ENCODE measurements at regions not wholly inside any gene's neighbourhood (a gene's known extent, or its start where the extent isn't known, plus 50 kb on each side); places are given as distances from the start of the nearest gene placed in this dataset.
"Not testable (repeated sequence)": the region's sequence is repeated elsewhere in the genome, so short reads cannot be mapped to it uniquely, and the experiment has no call there.

GRCh38 chr17:77618173-77618572 is 340.3 kb upstream of the TNRC6C start:
- Histone ChIP-seq H3K9me3 (ENCODE audit: control insufficient read depth, low read length) (no peaks in the 10 kb centered on the region), H3K4me1 (ENCODE audit: control insufficient read depth, insufficient read depth, low read length, poor library complexity, severe bottlenecking) (no peaks in the 10 kb centered on the region), H3K27ac (ENCODE audit: insufficient read depth, low read length, poor library complexity, severe bottlenecking) (no peak overlapping the region), H3K27me3 (replicated peaks; ENCODE audit: control insufficient read depth, insufficient read depth, low read length, poor library complexity, severe bottlenecking) (no peaks in the 10 kb centered on the region), H3K36me3 (ENCODE audit: control insufficient read depth, insufficient read depth, low read length) (no peaks in the 10 kb centered on the region), H3K4me3 (ENCODE audit: insufficient read depth, low read depth, low read length, poor library complexity, severe bottlenecking) (no peak overlapping the region)
- DNase-seq = no peak

GRCh38 chr17:77618731-77619130 is 339.8 kb upstream of the TNRC6C start:
- no peak overlapping the region for H3K4me3 ChIP-seq (ENCODE audit: insufficient read depth, low read depth, low read length, poor library complexity, severe bottlenecking)
- H3K27ac ChIP-seq (ENCODE audit: insufficient read depth, low read length, poor library complexity, severe bottlenecking) = no peak overlapping the region
- no peaks in the 10 kb centered on the region for H3K9me3 ChIP-seq (ENCODE audit: control insufficient read depth, low read length)
- no peaks in the 10 kb centered on the region for H3K4me1 ChIP-seq (ENCODE audit: control insufficient read depth, insufficient read depth, low read length, poor library complexity, severe bottlenecking)
- no peaks in the 10 kb centered on the region for H3K27me3 ChIP-seq (replicated peaks; ENCODE audit: control insufficient read depth, insufficient read depth, low read length, poor library complexity, severe bottlenecking)
- no peaks in the 10 kb centered on the region for H3K36me3 ChIP-seq (ENCODE audit: control insufficient read depth, insufficient read depth, low read length)
- DNase-seq = no peak

GRCh38 chr17:77619326-77619725 is 339.2 kb upstream of the TNRC6C start:
- Histone ChIP-seq H3K4me3 (ENCODE audit: insufficient read depth, low read depth, low read length, poor library complexity, severe bottlenecking) (no peak overlapping the region), H3K27ac (ENCODE audit: insufficient read depth, low read length, poor library complexity, severe bottlenecking) (no peak overlapping the region), H3K4me1 (ENCODE audit: control insufficient read depth, insufficient read depth, low read length, poor library complexity, severe bottlenecking) (no peaks in the 10 kb centered on the region), H3K9me3 (ENCODE audit: control insufficient read depth, low read length) (no peaks in the 10 kb centered on the region), H3K36me3 (ENCODE audit: control insufficient read depth, insufficient read depth, low read length) (no peaks in the 10 kb centered on the region), H3K27me3 (replicated peaks; ENCODE audit: control insufficient read depth, insufficient read depth, low read length, poor library complexity, severe bottlenecking) (no peaks in the 10 kb centered on the region)
- no peak for DNase-seq

- Histone ChIP-seq H3K27ac (ENCODE audit: insufficient read depth, low read length, poor library complexity, severe bottlenecking) (no peak overlapping the region), H3K36me3 (ENCODE audit: control insufficient read depth, insufficient read depth, low read length) (no peaks in the 10 kb centered on the region), H3K4me3 (ENCODE audit: insufficient read depth, low read depth, low read length, poor library complexity, severe bottlenecking) (no peak overlapping the region), H3K27me3 (replicated peaks; ENCODE audit: control insufficient read depth, insufficient read depth, low read length, poor library complexity, severe bottlenecking) (no peaks in the 10 kb centered on the region), H3K4me1 (ENCODE audit: control insufficient read depth, insufficient read depth, low read length, poor library complexity, severe bottlenecking) (no peaks in the 10 kb centered on the region), H3K9me3 (ENCODE audit: control insufficient read depth, low read length) (no peaks in the 10 kb centered on the region)
- no peak for DNase-seq
Observed at GRCh38 chr17:77619851-77620250, 338.7 kb upstream of the TNRC6C start.

GRCh38 chr17:77620282-77620681 is 338.2 kb upstream of the TNRC6C start:
- no peak overlapping the region for H3K27ac ChIP-seq (ENCODE audit: insufficient read depth, low read length, poor library complexity, severe bottlenecking)
- no peaks in the 10 kb centered on the region for H3K27me3 ChIP-seq (replicated peaks; ENCODE audit: control insufficient read depth, insufficient read depth, low read length, poor library complexity, severe bottlenecking)
- no peaks in the 10 kb centered on the region for H3K4me1 ChIP-seq (ENCODE audit: control insufficient read depth, insufficient read depth, low read length, poor library complexity, severe bottlenecking)
- no peak overlapping the region for H3K4me3 ChIP-seq (ENCODE audit: insufficient read depth, low read depth, low read length, poor library complexity, severe bottlenecking)
- no peaks in the 10 kb centered on the region for H3K9me3 ChIP-seq (ENCODE audit: control insufficient read depth, low read length)
- H3K36me3 ChIP-seq (ENCODE audit: control insufficient read depth, insufficient read depth, low read length) = no peaks in the 10 kb centered on the region
- DNase-seq = no peak

GRCh38 chr17:77622084-77622483 is 336.4 kb upstream of the TNRC6C start:
- H3K4me1 ChIP-seq (ENCODE audit: control insufficient read depth, insufficient read depth, low read length, poor library complexity, severe bottlenecking); DNase-seq; H3K27me3 ChIP-seq (replicated peaks; ENCODE audit: control insufficient read depth, insufficient read depth, low read length, poor library complexity, severe bottlenecking); H3K27ac ChIP-seq (ENCODE audit: insufficient read depth, low read length, poor library complexity, severe bottlenecking); H3K9me3 ChIP-seq (ENCODE audit: control insufficient read depth, low read length); H3K36me3 ChIP-seq (ENCODE audit: control insufficient read depth, insufficient read depth, low read length); H3K4me3 ChIP-seq (ENCODE audit: insufficient read depth, low read depth, low read length, poor library complexity, severe bottlenecking): not testable (repeated sequence)

- Histone ChIP-seq H3K36me3 (ENCODE audit: control insufficient read depth, insufficient read depth, low read length) (no peaks in the 10 kb centered on the region), H3K4me3 (ENCODE audit: insufficient read depth, low read depth, low read length, poor library complexity, severe bottlenecking) (no peak overlapping the region), H3K9me3 (ENCODE audit: control insufficient read depth, low read length) (no peaks in the 10 kb centered on the region), H3K27me3 (replicated peaks; ENCODE audit: control insufficient read depth, insufficient read depth, low read length, poor library complexity, severe bottlenecking) (no peaks in the 10 kb centered on the region), H3K4me1 (ENCODE audit: control insufficient read depth, insufficient read depth, low read length, poor library complexity, severe bottlenecking) (no peaks in the 10 kb centered on the region), H3K27ac (ENCODE audit: insufficient read depth, low read length, poor library complexity, severe bottlenecking) (no peak overlapping the region)
- no peak for DNase-seq
Observed at GRCh38 chr17:77622647-77623046, 335.9 kb upstream of the TNRC6C start.

GRCh38 chr17:77623321-77623720 is 335.2 kb upstream of the TNRC6C start:
- H3K27me3 ChIP-seq (replicated peaks; ENCODE audit: control insufficient read depth, insufficient read depth, low read length, poor library complexity, severe bottlenecking); DNase-seq; H3K9me3 ChIP-seq (ENCODE audit: control insufficient read depth, low read length); H3K4me1 ChIP-seq (ENCODE audit: control insufficient read depth, insufficient read depth, low read length, poor library complexity, severe bottlenecking); H3K36me3 ChIP-seq (ENCODE audit: control insufficient read depth, insufficient read depth, low read length); H3K4me3 ChIP-seq (ENCODE audit: insufficient read depth, low read depth, low read length, poor library complexity, severe bottlenecking); H3K27ac ChIP-seq (ENCODE audit: insufficient read depth, low read length, poor library complexity, severe bottlenecking): not testable (repeated sequence)

- Histone ChIP-seq H3K9me3 (ENCODE audit: control insufficient read depth, low read length) (no peaks in the 10 kb centered on the region), H3K27me3 (replicated peaks; ENCODE audit: control insufficient read depth, insufficient read depth, low read length, poor library complexity, severe bottlenecking) (no peaks in the 10 kb centered on the region), H3K27ac (ENCODE audit: insufficient read depth, low read length, poor library complexity, severe bottlenecking) (no peak overlapping the region), H3K36me3 (ENCODE audit: control insufficient read depth, insufficient read depth, low read length) (no peaks in the 10 kb centered on the region), H3K4me3 (ENCODE audit: insufficient read depth, low read depth, low read length, poor library complexity, severe bottlenecking) (no peak overlapping the region), H3K4me1 (ENCODE audit: control insufficient read depth, insufficient read depth, low read length, poor library complexity, severe bottlenecking) (no peaks in the 10 kb centered on the region)
- DNase-seq = no peak
Observed at GRCh38 chr17:77628035-77628434, 330.5 kb upstream of the TNRC6C start.

- DNase-seq; H3K4me3 ChIP-seq (ENCODE audit: insufficient read depth, low read depth, low read length, poor library complexity, severe bottlenecking); H3K9me3 ChIP-seq (ENCODE audit: control insufficient read depth, low read length); H3K36me3 ChIP-seq (ENCODE audit: control insufficient read depth, insufficient read depth, low read length); H3K27me3 ChIP-seq (replicated peaks; ENCODE audit: control insufficient read depth, insufficient read depth, low read length, poor library complexity, severe bottlenecking); H3K4me1 ChIP-seq (ENCODE audit: control insufficient read depth, insufficient read depth, low read length, poor library complexity, severe bottlenecking); H3K27ac ChIP-seq (ENCODE audit: insufficient read depth, low read length, poor library complexity, severe bottlenecking): not testable (repeated sequence)
Observed at GRCh38 chr17:77629284-77629683, 329.2 kb upstream of the TNRC6C start.

- Histone ChIP-seq H3K27ac (ENCODE audit: insufficient read depth, low read length, poor library complexity, severe bottlenecking) (no peak overlapping the region), H3K27me3 (replicated peaks; ENCODE audit: control insufficient read depth, insufficient read depth, low read length, poor library complexity, severe bottlenecking) (no peaks in the 10 kb centered on the region), H3K36me3 (ENCODE audit: control insufficient read depth, insufficient read depth, low read length) (no peaks in the 10 kb centered on the region), H3K4me1 (ENCODE audit: control insufficient read depth, insufficient read depth, low read length, poor library complexity, severe bottlenecking) (no peaks in the 10 kb centered on the region), H3K9me3 (ENCODE audit: control insufficient read depth, low read length) (no peaks in the 10 kb centered on the region), H3K4me3 (ENCODE audit: insufficient read depth, low read depth, low read length, poor library complexity, severe bottlenecking) (no peak overlapping the region)
- no peak for DNase-seq
Observed at GRCh38 chr17:77631307-77631706, 327.2 kb upstream of the TNRC6C start.

All from effector memory CD4-positive, alpha-beta T cell (primary cell).